ENCODE measurements at regions not wholly inside any gene's neighbourhood (a gene's known extent, or its start where the extent isn't known, plus 50 kb on each side); places are given as distances from the start of the nearest gene placed in this dataset.

DNA sequence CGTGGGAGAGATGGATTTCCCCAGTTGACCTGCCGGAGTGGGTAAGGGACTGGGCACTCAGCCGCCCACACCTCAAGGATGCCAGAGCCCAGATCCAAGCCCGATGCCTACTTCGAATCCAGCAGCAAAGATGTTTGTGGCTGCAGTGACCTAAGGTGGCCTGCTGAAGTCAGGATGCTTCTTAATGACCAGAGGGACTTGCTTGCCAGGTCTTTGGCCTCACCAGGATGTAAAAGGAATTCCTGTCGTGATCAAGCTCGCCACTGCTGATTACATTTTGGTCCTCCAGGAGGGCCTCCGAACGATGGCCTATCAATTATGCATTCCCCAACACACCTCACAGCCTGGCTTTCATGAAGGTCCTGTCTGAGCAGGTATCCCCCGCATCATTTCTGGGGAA is 349.5 kb upstream of the ZMIZ1 start:
- TF ChIP-seq, protein P1, sequence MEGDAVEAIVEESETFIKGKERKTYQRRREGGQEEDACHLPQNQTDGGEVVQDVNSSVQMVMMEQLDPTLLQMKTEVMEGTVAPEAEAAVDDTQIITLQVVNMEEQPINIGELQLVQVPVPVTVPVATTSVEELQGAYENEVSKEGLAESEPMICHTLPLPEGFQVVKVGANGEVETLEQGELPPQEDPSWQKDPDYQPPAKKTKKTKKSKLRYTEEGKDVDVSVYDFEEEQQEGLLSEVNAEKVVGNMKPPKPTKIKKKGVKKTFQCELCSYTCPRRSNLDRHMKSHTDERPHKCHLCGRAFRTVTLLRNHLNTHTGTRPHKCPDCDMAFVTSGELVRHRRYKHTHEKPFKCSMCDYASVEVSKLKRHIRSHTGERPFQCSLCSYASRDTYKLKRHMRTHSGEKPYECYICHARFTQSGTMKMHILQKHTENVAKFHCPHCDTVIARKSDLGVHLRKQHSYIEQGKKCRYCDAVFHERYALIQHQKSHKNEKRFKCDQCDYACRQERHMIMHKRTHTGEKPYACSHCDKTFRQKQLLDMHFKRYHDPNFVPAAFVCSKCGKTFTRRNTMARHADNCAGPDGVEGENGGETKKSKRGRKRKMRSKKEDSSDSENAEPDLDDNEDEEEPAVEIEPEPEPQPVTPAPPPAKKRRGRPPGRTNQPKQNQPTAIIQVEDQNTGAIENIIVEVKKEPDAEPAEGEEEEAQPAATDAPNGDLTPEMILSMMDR (conservative IDR thresholded peaks at IDR 0.05; ENCODE audit: low read length) = no peak
- TF ChIP-seq EZH2phosphoT487 (IDR thresholded peaks at IDR 0.05; ENCODE audit: borderline replicate concordance, low read depth, low read length) = no peak

Data from OCI-LY7 (cell line).